ENCODE measurements at regions not wholly inside any gene's neighbourhood (a gene's known extent, or its start where the extent isn't known, plus 50 kb on each side); places are given as distances from the start of the nearest gene placed in this dataset.

DNA sequence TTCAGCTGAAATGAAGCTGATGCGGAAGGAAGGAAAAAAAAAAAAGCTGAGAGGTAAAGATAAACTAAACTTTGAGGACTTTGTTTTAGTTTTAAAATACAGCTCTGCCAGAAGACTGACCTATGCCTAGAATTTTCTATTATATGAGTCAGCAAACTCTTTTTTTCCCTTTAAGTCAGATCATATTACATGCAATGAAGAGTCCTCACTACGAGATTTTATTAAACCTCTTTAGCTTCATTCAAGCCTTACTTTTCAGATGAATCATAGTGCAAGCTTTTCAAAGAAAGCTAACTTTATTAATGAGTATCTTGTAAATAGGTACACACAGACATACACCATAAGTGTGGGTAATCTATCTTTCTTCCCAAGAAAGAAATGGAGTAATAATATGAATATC is 57.8 kb upstream of the FSCB start:
- peak; percentile 10 to 30 for DNase-seq (ENCODE audit: low read depth in 2 of 2)
- TF ChIP-seq, protein P1, sequence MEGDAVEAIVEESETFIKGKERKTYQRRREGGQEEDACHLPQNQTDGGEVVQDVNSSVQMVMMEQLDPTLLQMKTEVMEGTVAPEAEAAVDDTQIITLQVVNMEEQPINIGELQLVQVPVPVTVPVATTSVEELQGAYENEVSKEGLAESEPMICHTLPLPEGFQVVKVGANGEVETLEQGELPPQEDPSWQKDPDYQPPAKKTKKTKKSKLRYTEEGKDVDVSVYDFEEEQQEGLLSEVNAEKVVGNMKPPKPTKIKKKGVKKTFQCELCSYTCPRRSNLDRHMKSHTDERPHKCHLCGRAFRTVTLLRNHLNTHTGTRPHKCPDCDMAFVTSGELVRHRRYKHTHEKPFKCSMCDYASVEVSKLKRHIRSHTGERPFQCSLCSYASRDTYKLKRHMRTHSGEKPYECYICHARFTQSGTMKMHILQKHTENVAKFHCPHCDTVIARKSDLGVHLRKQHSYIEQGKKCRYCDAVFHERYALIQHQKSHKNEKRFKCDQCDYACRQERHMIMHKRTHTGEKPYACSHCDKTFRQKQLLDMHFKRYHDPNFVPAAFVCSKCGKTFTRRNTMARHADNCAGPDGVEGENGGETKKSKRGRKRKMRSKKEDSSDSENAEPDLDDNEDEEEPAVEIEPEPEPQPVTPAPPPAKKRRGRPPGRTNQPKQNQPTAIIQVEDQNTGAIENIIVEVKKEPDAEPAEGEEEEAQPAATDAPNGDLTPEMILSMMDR (conservative IDR thresholded peaks at IDR 0.05 in 1 of 2, IDR thresholded peaks at IDR 0.05 in 1 of 2; ENCODE audit: low read depth in 1 of 2, low read length in 2 of 2): no peak
- TF ChIP-seq EZH2 (IDR thresholded peaks at IDR 0.05; ENCODE audit: low read length, missing control alignments): no peak
- Histone ChIP-seq H3K9me3 (ENCODE audit: control insufficient read depth, insufficient read depth, low read depth, low read length) (no peaks in the 10 kb centered on the region), H4K20me1 (ENCODE audit: control insufficient read depth, extremely low read depth, insufficient read depth, low read length) (no peaks in the 10 kb centered on the region), H3K27me3 (ENCODE audit: control insufficient read depth, insufficient read depth, low read length) (no peaks in the 10 kb centered on the region), H3K4me1 (ENCODE audit: control insufficient read depth, extremely low read depth, insufficient read depth, low read length) (no peaks in the 10 kb centered on the region), H3K36me3 (ENCODE audit: control insufficient read depth, insufficient read depth, low read length) (no peaks in the 10 kb centered on the region), H3K9ac (ENCODE audit: insufficient read depth, low read length) (no peak overlapping the region), H3K4me3 (replicated peaks in 1 of 4; ENCODE audit: control extremely low read depth in 1 of 4, insufficient read depth in 1 of 4, low read depth in 3 of 4, low read length in 4 of 4) (no peak overlapping the region), H3K79me2 (ENCODE audit: control insufficient read depth, insufficient read depth, low read length) (no peaks in the 10 kb centered on the region), H3K4me2 (ENCODE audit: extremely low read depth, insufficient read depth, low read length) (no peak overlapping the region), H2AFZ (ENCODE audit: low read length) (no peak overlapping the region), H3K27ac (ENCODE audit: insufficient read depth, low read length) (no peak overlapping the region)

Data from fibroblast of lung (primary cell).